T47D (cell line): ENCODE measurements at regions not wholly inside any gene's neighbourhood (a gene's known extent, or its start where the extent isn't known, plus 50 kb on each side); places are given as distances from the start of the nearest gene placed in this dataset.
A peak's percentile ranks its signal among the peaks of the same experiment; 100 is the strongest.

ENCODE experiments used
- DNase-seq, 2 experiments: peaks; one replicate each; pipeline versions ENCODE4 v3.0.0 to v3.0.0-alpha.2; 2011 to 2012; ENCODE audit warnings: low read depth in 1 of 2, low spot score in 1 of 2
- JUND ChIP-seq: IDR thresholded peaks from 2 replicates; pipeline ENCODE4 v1.6.1; 2012; ENCODE audit warnings: low read depth
- in situ Hi-C: cut with HindIII; loops from 2 replicates; pipeline ENCODE4 v1.10.0; 2016; ENCODE audit warnings: low sequenced_read_pairs, low pct_unique_long_range_greater_than_20kb

DNA sequence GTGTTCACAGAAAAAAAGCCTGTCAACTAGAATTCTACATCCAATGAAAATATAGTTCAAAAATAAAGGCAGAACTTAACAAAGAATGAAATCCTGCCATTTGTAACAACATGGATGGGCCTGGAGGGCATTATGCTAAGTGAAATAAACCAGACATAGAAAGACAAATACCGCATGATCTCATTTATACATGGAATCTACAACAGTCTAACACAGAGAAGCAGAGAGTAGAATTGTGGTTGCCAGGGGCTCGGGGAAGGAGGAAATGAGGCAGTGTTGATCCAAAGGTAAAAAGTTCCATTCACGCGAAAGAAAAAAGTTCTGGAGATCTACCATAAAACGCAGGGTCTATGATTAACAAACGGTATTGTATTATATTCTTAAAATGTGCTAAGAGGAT lies 282.6 kb downstream of the MRPL39 start:
- DNase-seq = no peak
- TF ChIP-seq JUND = no peak
- in situ Hi-C loops = no loop called here

DNA sequence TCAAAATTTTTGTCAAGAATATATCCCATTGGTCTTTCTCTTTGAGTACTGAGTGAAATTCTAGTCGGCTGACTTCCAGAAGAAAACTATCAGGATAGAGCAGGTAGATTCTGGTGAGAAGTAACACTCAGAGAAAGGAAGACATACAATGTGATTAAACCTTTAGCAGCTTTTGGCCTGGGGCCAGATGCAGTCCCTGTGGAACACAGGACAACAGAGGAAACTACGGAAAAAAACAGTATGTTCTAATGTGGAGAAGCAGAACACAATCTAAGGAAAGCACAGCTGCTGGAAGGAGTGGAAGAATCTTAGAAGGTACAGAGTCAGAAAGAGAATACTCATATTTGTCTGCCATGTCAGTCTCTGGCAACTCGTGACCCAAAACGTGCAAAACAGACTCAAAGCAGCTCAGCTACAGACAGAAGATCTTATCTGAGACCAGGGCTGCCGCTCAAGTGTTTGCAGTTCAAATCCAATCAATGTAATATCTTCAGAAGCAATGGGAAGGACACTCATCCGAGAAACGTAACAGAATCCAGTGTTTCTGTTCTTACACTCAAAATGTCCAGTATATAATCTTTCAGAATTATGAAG lies 283.8 kb downstream of the MRPL39 start:
- peak in 1 of 2 experiments; percentile 1 for DNase-seq
- in situ Hi-C loops = no loop called here
- no peak for TF ChIP-seq JUND

DNA sequence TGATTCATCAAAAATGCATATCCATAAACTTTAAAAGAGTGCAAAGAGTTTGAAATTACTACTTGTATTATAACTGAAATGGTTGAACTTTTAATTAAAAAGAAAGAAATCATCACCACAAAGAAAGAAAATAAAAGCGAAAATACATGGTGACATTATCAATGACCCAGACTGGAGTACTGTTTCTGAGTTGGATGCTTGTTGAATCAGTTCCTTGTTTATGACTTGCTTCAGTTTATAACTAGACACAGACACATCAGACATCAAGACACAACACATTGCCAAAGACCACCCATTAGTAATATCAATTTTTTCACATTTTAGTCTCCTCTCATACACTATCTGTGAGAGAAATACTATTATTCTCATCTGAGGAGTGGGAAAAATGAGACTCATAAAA lies 293.0 kb downstream of the MRPL39 start:
- in situ Hi-C loops = no loop called here
- no peak for TF ChIP-seq JUND
- DNase-seq = no peak

DNA sequence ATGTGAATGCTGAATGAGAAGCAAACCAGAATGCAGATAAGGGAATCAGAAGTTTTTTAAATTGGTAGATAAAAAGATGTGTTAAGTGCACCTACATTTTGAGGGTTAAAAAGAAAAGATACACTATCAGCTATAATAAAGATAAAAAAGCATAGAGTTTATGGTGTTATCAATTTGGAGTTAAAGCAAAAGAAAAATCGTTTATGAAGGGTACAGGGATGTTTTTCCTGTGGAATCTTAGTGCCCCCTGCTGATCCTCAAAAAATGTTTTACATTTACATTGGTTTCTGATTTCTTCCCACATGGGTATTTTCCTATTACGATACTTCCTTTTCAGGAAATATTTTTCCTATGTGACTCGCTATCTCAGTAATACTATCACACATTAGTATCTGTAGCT lies 293.5 kb downstream of the MRPL39 start:
- TF ChIP-seq JUND = no peak
- in situ Hi-C loops = no loop called here

DNA sequence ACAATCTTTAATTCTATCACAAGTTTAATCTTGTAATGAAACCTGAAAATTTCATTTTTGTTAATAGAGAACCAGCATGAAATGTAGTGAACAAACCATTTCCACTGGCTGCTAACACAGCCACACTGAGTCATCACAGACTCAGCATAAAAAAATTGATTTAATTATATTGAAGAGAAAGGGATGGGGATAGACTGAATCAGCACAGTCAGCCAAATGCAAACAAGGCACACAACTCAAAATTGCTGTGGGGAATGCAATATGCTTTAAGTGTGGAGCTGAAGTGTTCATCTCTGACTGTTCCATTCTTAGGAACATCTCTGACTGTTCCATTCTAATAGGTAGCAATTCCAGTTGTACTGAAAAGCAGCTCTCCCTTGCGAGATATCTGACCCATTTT lies 299.8 kb downstream of the MRPL39 start:
- no peak for DNase-seq
- in situ Hi-C loops = no loop called here
- TF ChIP-seq JUND = no peak

More for the DNA sequence above, 293.5 kb downstream of the MRPL39 start:
- DNase-seq = peak in 1 of 2 experiments; percentile 14

DNA sequence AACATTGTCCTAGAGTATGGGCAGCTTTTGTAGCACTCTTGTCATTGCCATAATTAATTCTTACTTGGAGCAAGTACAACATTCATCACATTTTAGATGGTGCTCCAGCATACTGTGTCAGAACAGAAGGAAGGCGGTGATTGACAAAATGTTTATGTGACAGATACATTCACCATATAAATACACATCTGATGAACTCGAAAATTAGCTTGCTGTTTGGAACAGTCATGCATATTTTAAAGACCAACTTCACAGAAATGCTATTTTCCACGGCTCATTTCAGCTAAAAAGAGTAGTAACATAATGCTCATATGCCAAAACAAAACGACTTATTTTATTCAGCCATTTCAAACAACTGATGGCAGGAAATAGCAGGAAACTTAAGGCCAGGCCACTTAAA lies 302.7 kb downstream of the MRPL39 start:
- DNase-seq = no peak
- in situ Hi-C loops = no loop called here
- TF ChIP-seq JUND = no peak

DNA sequence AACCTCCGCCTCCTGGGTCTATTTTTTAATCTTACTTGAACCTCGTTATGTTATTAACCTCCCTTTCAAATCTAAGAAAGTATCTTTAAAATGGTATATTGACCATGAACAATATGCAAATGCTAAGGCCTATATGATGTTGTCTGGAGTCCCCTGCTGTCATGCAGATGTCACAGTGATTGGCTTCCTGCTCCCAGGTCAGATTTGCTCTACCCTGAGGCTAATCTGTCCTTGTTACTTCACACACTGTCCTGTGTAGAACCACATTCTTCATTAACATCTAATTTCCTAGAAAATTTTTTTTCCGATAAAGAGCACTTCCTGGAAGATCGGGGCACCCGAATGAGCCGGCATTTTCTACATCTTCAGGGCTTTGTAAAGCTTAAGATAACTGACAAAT lies 306.6 kb downstream of the MRPL39 start:
- TF ChIP-seq JUND = no peak
- in situ Hi-C loops = no loop called here

DNA sequence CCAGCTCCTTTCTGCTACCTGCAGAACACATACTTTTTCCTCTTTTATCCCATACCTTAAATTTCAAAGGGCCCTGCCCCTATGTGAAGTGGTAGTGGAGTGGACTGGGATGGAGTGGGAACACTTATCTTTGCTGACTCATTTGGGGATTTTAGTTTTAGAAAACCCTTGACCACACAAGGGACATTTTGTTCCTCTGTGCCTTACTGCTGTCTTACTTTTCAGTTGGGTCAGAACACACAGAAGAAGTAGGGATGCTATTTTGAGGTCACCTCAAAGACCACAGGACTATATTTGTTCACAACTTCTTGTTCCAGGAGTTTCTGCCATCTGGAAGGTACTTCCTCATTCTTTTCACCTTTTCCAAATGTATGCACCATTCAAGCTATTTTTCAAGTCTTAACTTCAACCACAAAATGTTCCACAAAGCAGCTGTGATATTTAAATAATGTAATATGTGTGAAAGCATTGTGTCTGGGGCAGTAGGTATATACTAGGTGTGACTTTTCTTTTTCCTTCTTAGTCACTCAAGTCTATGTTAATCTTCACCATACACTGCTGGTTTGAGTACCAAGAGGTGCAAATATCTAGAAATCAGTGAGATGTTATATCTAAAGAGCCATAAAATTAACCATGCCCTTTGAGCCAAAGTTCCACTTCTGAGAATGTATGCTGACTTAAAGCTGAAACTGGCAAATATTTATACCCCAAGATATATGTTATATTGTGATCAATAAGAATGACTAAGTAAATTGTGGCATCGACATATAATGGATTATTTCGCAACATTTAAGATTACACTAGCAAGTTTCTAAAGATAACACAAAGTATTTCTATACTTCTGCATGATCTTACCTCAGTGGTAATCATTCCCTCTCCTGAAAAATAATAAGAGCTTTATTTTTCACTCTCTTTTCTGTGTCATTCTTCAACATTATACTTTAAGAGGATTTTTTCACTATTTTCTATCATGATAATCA lies 308.5 kb downstream of the MRPL39 start:
- DNase-seq = no peak
- TF ChIP-seq JUND = no peak
- in situ Hi-C loops = no loop called here

More for the DNA sequence above, 306.6 kb downstream of the MRPL39 start:
- DNase-seq = no peak

DNA sequence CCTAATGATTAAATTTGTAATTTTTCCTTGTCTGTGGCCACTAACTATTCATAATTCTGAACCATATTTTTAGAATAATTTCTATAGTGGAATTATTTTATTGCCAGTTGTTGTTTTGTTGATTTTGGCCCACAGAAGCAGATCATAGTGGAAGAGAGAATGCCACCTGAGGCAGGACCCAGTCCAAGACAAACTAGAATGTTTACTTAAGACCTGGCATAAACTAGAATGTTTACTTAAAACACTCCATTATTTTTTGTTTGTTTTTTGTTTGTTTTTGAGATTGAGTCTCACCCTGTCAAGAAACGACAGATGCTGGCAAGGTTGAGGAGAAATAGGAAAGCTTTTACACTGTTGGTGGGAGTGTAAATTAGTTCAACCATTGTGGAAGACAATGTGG lies 310.2 kb downstream of the MRPL39 start:
- DNase-seq = peak in 1 of 2 experiments; percentile 43
- no peak for TF ChIP-seq JUND
- in situ Hi-C loops = no loop called here

DNA sequence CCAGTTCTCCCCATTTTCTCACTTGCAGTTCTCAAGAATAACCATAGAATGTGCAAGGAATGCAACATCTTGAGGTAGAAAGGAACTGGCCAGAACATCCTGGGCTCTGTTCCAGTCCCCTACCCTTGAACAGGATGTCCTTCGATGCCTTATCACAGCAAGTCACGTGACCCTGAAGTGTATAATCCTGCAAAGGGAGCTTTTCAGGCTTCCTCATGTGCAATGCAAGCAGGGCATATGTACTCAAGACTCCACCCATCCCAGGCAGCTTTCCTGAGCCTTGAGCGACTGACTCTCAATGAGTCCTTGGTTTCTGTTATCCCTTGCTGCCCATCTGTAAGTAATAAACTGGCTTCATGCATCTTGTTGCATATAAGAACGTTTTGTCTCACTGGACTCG lies 311.0 kb downstream of the MRPL39 start:
- no peak for TF ChIP-seq JUND
- in situ Hi-C loops = no loop called here
- no peak for DNase-seq

DNA sequence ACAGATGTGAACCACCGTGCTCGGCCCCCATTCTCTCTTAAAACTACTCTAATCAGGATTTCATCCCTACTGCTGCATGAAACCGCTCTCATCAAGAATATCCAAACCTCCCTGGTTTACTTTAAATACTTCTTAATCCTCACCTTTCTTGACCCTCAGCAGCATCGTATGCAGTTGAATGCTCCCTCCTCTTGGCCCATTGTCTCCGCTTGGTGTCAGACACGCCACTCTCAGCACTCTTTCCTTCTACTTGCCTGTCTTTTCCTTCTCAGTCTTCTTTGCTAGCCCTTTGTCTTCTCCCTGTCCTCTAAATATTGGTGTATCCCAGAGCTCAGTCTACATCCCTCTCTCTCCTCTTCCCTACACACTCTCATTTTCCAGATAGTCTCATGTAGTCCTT lies 314.9 kb downstream of the MRPL39 start:
- TF ChIP-seq JUND = no peak
- no peak for DNase-seq
- in situ Hi-C loops = no loop called here

DNA sequence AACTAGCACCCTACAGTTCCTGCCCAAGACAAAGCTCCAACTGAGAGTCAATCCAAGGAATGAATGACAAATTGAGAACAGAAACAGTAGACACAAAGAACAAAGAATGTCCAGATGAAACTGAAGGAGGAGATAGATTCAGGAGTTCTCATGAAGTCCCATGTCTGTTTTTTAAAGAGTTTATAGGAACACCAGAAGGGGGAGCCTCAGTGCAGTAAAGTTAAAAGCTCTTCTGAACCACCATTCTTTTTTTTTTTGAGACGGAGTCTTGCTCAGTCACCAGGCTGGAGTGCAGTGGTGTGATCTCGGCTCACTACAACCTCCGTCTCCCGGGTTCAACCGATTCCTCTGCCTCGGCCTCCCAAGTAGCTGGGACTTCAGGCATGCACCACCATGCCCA lies 323.6 kb downstream of the MRPL39 start:
- in situ Hi-C loops = no loop called here
- DNase-seq = peak; percentile 5 to 62
- no peak for TF ChIP-seq JUND

DNA sequence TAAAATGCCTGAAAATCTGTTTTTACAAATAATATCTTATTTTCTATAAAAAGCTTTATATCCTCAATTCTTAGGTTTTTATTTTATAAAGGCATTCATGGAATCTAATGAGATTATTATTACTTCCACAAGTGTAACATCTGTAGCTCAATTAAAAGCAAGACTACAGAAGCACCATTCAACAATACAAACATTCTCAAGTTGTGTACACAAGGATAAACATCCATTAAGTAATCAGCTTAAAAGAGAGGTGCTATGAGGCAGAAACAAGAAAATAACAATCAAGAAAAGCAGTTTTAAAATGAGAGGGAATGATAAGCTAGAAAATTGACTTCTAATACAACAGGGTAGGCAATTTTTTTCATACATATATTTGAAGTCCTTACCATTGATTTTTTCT lies 326.1 kb downstream of the MRPL39 start:
- in situ Hi-C loops = no loop called here
- no peak for TF ChIP-seq JUND
- no peak for DNase-seq
